HG02870 (cell line): ENCODE measurements at regions not wholly inside any gene's neighbourhood (a gene's known extent, or its start where the extent isn't known, plus 50 kb on each side); places are given as distances from the start of the nearest gene placed in this dataset.

Source experiments
- ATAC-seq: cut with Tn5 transposase; IDR thresholded peaks from one replicate; pipeline ENCODE4 v1.9.1; 2021; ENCODE audit warnings: mild to moderate bottlenecking, moderate library complexity; ENCODE audit not compliant: unreplicated experiment

GRCh38 chr13:103403814-103404213, 337.6 kb upstream of the SLC10A2 start:
- ATAC-seq: no peak

DNA sequence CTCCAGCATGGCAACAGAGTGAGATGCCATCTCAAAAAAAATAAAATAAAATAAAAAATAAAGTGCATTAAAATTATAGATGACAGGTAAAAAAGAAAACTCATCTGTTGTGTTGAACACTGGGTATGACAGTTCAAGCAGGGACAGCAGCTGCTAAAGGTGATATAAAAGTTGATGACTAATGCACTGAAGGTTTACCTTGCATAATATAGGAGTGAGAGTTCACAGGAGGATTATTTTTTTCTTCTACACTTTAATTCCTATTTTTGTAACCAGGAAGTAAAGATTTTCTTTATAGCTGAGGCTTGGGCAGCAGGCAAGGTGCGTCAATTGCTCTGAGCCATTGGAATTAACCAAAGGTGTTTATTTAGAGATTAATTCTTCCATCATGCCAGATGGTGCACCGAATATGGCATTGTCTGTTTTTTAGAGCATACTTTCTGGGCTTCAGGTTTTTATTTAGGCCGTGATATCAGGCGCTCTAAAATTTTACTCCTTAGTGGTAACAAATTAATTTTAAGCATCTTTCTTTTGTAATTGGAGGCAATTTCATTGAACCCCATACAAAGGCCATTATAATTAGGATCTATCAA, 337.0 kb upstream of the SLC10A2 start:
- ATAC-seq: no peak

DNA sequence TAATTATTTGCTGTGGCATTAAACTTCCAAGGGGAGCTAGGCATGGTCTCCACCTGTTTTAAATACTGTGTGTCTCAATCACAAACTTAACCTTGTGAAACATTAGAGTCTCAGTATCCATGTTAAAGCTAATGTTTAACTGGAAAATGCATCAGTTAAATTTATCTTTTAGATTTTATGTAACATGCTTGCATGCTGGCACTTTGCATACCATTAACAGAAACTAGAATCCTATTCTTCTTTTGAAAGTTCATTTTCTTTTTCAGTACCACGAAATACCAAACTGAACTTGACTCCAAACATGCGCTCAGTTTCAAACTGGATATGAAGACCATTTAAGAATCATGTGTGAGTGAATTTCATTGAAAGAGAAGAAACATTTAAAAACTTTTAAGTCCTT, 328.9 kb upstream of the SLC10A2 start:
- no peak for ATAC-seq

- ATAC-seq: no peak
These were observed 328.4 kb upstream of the SLC10A2 start for GRCh38 chr13:103394618-103395017.

GRCh38 chr13:103391936-103392335, 325.7 kb upstream of the SLC10A2 start:
- ATAC-seq: no peak

DNA sequence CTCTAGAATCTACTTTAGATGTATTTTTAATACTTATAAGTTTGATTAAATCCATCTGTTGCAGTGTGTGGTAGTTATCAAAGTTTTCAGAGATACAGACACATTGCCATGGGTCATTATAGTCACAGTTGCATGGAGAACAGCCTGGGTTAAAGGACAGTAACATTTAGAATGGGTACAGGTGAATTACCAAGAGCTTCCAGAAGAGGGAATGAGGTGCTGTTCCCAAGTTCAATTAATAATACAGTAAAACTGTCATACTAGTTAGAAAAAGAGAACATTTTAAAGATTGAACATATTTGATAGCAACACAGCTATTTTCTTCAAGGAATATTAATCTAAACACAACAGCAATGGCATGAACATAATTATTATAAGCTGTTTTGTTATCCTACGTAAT, 322.6 kb upstream of the SLC10A2 start:
- no peak for ATAC-seq

GRCh38 chr13:103386341-103386740, 320.1 kb upstream of the SLC10A2 start:
- ATAC-seq: no peak

DNA sequence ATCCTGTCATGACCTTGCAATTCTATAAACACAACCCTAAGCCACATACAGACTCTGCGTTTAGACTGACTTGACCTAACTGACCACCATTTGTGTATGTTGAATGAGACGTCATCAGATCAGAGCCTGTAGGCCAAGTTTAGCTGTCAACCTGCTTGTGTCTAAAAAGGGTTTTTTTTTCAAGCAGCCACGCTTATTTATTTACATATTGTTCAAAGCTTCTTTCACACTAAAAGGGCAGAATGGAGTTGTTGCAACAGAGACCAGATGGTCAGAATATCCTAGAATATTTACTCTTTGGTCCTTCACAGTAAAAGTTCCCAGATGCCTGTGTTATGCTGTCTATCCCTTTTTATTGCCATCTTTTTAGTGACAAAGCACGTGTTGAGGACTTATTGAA, 307.7 kb upstream of the SLC10A2 start:
- ATAC-seq: no peak

GRCh38 chr13:103371271-103371670, 305.1 kb upstream of the SLC10A2 start:
- ATAC-seq: no peak

- ATAC-seq: no peak
These were observed 304.6 kb upstream of the SLC10A2 start for GRCh38 chr13:103370790-103371189.

DNA sequence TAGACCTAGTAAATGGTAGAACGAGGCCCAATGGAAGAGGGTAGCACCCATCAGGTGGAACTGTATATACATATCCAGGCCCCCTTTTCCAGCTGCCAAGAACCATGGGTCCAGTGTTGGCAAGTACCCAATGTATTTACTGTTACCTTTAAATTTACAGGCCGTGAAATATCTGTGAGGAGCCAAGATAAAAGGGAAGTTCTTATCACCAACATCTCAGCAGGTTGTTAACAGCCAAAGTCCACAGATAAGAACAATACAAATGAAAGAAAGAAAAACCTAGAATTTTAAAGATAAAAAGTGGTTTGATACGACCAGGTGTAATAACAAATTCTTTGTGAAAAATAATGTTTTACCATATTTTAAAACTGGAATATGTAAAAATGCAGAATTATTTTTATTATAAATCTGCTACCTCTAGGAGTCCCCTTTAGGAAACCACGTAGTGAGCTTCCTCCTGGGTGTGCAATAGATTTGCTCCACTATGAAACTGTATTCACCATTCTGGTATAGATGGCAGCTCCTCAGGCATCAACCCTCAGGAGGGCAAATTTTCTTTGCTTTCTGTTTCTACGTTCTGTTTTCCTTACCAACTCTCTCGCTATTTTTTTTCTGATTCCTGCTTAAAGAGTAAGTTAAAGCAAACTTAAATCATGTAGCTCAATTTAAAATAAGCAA, 292.2 kb upstream of the SLC10A2 start:
- no peak for ATAC-seq

- ATAC-seq: no peak
These were observed 290.1 kb upstream of the SLC10A2 start for GRCh38 chr13:103356226-103356864.

- no peak for ATAC-seq
These were observed 288.0 kb upstream of the SLC10A2 start for GRCh38 chr13:103354171-103354570.

GRCh38 chr13:103351035-103351828, 285.0 kb upstream of the SLC10A2 start:
- no peak for ATAC-seq

DNA sequence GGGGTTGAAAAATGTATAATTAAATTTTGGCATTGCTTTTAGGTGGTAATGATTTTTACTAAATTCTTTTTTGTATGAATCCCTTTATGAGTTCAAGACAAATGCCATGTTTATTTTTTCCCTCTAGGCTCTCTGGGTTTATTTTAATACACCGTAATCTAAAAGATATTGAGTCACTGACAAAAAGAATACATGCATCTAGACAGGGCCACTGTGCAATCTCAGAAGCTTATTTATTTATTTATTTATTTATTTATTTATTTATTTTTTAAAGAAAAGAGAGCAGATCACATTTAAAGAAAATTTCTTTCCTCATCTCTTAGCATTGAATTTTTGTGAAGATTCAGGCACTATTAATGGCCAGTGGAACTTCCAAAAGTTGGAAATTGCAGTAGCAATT, 283.9 kb upstream of the SLC10A2 start:
- no peak for ATAC-seq

- ATAC-seq: no peak
These were observed 283.2 kb upstream of the SLC10A2 start for GRCh38 chr13:103349211-103349980.

DNA sequence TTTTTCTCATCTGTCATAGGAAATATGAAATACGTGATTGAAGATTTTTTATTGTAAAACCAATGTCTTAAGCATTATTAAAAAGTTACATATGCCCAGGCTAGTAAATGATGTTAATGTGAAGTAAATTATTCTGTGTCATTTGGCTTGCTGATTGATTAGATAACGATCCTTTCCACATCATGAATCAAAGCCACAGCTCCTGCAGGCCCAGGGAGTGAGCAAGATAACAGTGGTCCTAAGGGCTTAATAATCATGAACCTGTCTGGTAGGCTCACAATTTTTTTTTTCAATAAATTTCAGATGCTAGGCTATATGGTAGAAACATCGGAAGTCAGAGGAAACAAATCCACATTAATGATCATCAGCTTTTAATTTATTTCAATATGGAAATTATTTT, 269.0 kb upstream of the SLC10A2 start:
- no peak for ATAC-seq

DNA sequence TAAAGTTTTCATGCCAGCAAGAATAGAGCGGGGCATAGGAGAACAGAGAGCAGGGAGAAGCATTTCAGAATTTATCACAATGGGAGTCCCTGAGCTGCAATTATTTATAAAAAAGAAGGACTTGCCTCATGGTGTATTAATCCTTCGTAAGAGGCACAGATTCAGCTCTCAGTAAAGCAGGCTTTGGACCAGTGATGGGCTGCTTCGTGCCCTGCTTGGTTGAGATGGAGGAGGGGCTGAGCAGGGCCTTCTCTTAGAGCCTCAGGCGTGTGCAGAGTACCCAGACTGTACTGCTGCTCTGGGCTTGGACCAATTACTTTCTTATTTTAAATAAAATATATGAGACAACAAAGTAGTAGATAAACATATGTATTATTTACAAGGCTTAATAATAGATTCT, 265.7 kb upstream of the SLC10A2 start:
- no peak for ATAC-seq

GRCh38 chr13:103328899-103329298, 262.7 kb upstream of the SLC10A2 start:
- ATAC-seq: no peak

DNA sequence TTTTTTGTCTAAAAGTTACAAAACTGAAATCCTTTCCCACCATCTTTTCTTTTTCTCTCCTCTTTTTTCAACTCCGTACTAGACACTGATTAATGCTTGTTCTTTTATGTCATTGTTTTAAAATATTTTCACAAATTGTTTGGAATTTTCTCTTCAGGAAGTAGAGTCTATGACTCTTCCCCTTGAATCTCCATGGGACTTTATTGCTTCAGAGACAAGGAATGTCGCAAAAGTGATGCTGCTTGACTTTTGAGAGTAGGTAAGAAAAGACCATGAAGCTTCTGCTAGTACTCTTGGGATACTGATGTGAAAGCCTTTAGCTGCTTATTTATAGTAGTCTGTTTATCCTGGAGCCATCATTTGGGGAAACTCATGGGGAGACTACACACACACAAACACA, 260.1 kb upstream of the SLC10A2 start:
- ATAC-seq: no peak

- no peak for ATAC-seq
These were observed 259.5 kb upstream of the SLC10A2 start for GRCh38 chr13:103325672-103326071.
